ENCODE measurements at regions not wholly inside any gene's neighbourhood (a gene's known extent, or its start where the extent isn't known, plus 50 kb on each side); places are given as distances from the start of the nearest gene placed in this dataset.

DNA sequence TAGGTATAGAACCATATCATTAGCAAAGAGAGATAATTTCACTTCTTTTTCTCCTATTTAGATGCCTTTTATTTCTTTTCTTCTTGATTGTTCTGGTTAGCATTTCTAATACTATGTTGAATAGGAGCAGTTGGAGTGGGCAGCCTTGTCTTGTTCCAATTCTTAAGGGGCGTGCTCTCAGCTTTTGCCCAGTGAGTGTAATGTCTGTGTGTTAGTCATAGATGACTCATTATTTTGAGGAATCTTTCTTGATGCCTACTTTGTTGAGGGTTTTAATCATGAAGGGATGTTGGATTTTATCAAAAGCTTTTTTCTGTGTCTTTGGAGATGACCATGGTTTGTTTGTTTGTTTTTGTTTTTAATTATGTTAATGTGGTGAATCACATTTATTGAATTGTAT lies 1453.1 kb upstream of the SLC39A10 start:
- FAIRE-seq (no peak), DNase-seq (ENCODE audit: insufficient read length) (no peak)
- TF ChIP-seq TAF1 (IDR thresholded peaks at IDR 0.05; ENCODE audit: borderline replicate concordance, low read depth, low read length) = no peak
- TF ChIP-seq POLR2AphosphoS5 (IDR thresholded peaks at IDR 0.05; ENCODE audit: low read depth, low read length) = no peak
- TF ChIP-seq POLR2A (IDR thresholded peaks at IDR 0.05; ENCODE audit: low read depth, low read length) = no peak

DNA sequence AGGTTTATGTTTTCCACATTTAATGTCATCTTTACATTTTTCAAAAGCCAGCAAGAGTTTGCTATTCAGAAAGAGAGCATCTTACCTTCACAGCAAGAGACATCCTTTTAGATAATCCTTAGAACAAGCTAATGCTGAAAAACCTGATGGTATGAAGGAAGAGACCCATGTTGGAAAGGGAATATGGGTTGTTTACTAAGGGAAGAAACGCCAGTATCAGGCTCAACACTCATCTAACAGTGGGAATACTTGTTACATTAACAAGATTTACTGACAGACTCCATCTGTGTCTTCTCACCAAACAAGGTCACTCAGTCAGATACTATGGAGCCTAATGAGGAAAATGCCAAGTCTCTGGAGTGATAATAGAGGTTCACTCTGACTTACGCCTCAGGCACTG lies 1474.1 kb upstream of the SLC39A10 start:
- TF ChIP-seq POLR2AphosphoS5 (IDR thresholded peaks at IDR 0.05; ENCODE audit: low read depth, low read length) = no peak
- no peak for TF ChIP-seq POLR2A (IDR thresholded peaks at IDR 0.05; ENCODE audit: low read depth, low read length)
- no peak for TF ChIP-seq TAF1 (IDR thresholded peaks at IDR 0.05; ENCODE audit: borderline replicate concordance, low read depth, low read length)
- no peak for FAIRE-seq

DNA sequence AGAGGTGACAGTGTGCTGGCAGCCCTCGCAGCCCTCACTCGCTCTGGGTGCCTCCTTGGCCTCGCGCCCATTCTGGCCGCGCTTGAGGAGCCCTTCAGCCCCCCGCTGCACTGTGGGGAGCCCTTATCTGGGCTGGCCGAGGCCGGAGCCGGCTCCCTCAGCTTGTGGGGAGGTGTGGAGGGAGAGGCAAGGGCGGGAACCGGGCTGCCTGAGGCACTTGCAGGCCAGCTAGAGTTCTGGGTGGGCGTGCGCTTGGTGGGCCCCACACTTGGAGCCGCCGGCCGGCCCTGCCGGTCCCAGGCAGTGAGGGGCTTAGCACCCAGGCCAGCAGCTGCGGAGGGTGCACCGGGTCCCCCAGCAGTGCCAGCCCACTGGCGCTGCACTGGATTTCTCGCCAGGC lies 1480.9 kb upstream of the SLC39A10 start:
- TF ChIP-seq POLR2AphosphoS5 (IDR thresholded peaks at IDR 0.05; ENCODE audit: low read depth, low read length) = no peak
- no peak for TF ChIP-seq POLR2A (IDR thresholded peaks at IDR 0.05; ENCODE audit: low read depth, low read length)
- TF ChIP-seq TAF1 (IDR thresholded peaks at IDR 0.05; ENCODE audit: borderline replicate concordance, low read depth, low read length) = no peak
- no peak for FAIRE-seq
- no peak for DNase-seq (ENCODE audit: insufficient read length)

More for the DNA sequence above, 1474.1 kb upstream of the SLC39A10 start:
- DNase-seq (ENCODE audit: insufficient read length) = no peak

DNA sequence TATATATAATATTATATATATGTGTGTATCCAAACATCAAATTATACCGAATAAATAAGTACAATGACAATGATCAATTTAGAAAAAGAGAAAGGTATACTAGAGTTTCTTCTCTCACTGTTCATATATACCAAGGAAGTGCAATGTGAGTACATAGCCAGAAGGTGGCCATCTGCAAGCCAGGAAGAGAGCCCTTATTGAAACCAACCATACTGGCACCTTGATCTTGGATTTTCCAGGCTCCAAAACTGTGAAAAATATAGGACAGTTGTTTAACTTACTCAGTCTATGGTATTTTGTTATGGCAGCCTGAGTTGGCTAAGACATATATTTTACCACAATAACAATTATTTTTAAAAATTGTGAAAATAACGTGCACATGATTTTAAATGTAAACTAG lies 1490.2 kb upstream of the SLC39A10 start:
- no peak for DNase-seq (ENCODE audit: insufficient read length)
- TF ChIP-seq TAF1 (IDR thresholded peaks at IDR 0.05; ENCODE audit: borderline replicate concordance, low read depth, low read length) (no peak), POLR2AphosphoS5 (IDR thresholded peaks at IDR 0.05; ENCODE audit: low read depth, low read length) (no peak), POLR2A (IDR thresholded peaks at IDR 0.05; ENCODE audit: low read depth, low read length) (no peak)
- no peak for FAIRE-seq

DNA sequence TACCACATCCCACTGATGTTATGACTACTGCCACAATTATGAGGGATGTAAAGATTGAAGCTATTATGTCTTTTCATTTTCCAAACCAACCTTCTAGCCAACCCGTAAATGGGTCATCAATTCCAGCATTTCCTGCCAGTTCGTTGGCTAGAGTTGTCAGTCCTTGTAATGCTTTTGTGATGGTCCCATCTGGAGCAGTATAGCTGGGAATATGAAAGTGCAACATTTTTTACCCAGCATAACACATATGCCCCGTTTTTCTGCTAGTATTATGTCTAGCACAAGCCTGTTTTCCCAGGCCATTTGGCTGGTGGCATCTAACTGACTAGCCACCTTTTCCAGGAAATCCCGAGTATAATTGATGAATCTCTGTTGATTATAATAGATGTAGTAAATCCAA lies 1501.6 kb upstream of the SLC39A10 start:
- TF ChIP-seq POLR2AphosphoS5 (IDR thresholded peaks at IDR 0.05; ENCODE audit: low read depth, low read length) (no peak), TAF1 (IDR thresholded peaks at IDR 0.05; ENCODE audit: borderline replicate concordance, low read depth, low read length) (no peak), POLR2A (IDR thresholded peaks at IDR 0.05; ENCODE audit: low read depth, low read length) (no peak)
- DNase-seq (ENCODE audit: insufficient read length) (no peak), FAIRE-seq (no peak)

DNA sequence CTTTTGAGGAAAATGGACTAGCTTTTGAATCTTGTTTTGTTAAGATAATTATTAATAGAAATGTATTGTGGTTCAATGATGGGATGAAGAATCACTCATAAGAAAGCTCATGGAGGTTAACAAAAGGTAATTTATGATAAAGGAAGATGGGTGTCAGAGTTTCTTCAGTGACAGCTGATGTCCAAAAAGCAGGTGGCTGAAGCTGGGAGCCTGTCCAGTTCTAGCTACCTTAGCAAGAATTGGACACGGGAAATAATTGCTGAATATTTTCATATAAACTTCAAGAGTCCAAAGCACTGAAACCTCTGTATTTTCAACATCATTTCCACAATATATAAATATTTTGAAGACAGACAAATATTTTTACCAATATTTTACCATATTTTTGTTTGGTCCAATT lies 1505.8 kb upstream of the SLC39A10 start:
- FAIRE-seq (no peak), DNase-seq (ENCODE audit: insufficient read length) (no peak)
- no peak for TF ChIP-seq POLR2A (IDR thresholded peaks at IDR 0.05; ENCODE audit: low read depth, low read length)
- TF ChIP-seq POLR2AphosphoS5 (IDR thresholded peaks at IDR 0.05; ENCODE audit: low read depth, low read length) = no peak
- no peak for TF ChIP-seq TAF1 (IDR thresholded peaks at IDR 0.05; ENCODE audit: borderline replicate concordance, low read depth, low read length)

DNA sequence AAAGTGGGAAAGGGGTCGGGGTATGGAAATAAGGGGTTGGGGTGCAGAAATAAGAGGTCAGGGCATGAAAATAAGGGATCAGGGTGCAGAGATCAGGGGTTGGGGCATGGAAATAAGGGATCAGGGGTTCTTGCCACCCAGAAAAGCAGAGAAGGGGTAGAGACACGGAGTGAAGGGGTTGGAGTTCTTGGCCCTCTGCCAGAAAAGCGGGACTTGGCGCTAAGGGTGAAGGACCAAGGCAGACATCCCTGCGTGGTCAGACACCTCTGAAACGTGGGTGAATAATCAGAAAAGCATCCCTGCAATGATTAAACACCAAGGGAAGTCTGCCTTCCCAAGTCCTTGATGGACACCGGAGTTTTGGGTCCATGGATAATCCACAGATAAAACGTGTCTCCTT lies 1521.6 kb upstream of the SLC39A10 start:
- no peak for FAIRE-seq
- TF ChIP-seq TAF1 (IDR thresholded peaks at IDR 0.05; ENCODE audit: borderline replicate concordance, low read depth, low read length) (no peak), POLR2AphosphoS5 (IDR thresholded peaks at IDR 0.05; ENCODE audit: low read depth, low read length) (no peak), POLR2A (IDR thresholded peaks at IDR 0.05; ENCODE audit: low read depth, low read length) (no peak)
- DNase-seq (ENCODE audit: insufficient read length) = no peak

DNA sequence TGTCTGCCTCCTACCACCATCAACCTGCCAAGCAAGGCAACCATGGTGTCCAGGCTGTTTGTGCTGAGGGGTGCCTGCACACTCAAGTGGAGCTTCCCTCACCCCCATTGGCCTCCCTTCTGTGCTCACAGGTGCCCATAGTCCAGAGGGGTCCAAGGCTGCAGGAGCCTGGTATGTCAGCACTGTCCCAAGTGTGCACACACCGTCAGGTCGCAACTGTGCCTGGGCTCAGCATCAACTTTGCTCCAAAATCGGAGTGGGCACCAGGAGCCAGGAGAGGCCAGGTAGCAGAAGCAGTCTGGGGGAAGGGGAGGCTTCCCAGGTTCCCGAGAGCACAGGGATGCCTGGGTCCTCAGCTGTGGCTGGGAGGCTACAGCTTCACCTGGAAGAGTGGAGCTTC lies 1528.2 kb upstream of the SLC39A10 start:
- no peak for DNase-seq (ENCODE audit: insufficient read length)
- FAIRE-seq = no peak
- TF ChIP-seq POLR2A (IDR thresholded peaks at IDR 0.05; ENCODE audit: low read depth, low read length) (no peak), POLR2AphosphoS5 (IDR thresholded peaks at IDR 0.05; ENCODE audit: low read depth, low read length) (no peak), TAF1 (IDR thresholded peaks at IDR 0.05; ENCODE audit: borderline replicate concordance, low read depth, low read length) (no peak)

DNA sequence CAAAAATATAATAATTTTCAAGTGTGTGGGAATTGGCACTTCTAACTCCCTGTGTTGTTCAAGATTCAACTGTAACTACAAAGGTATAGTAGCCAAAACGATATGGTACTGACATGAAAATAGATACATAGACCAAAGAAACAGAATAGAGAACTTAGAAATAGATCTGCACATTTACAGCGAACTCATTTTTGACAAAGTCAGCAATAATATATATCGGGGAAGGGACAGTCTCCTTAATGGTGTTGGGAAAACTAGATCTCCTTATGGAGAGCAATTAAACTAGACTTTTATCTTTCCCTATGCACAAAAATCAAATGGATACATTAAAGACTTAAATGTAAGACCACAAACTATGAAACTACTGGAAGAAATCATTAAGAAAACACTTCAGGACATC lies 1530.6 kb upstream of the SLC39A10 start:
- DNase-seq (ENCODE audit: insufficient read length) (no peak), FAIRE-seq (no peak)
- TF ChIP-seq TAF1 (IDR thresholded peaks at IDR 0.05; ENCODE audit: borderline replicate concordance, low read depth, low read length) (no peak), POLR2AphosphoS5 (IDR thresholded peaks at IDR 0.05; ENCODE audit: low read depth, low read length) (no peak), POLR2A (IDR thresholded peaks at IDR 0.05; ENCODE audit: low read depth, low read length) (no peak)

DNA sequence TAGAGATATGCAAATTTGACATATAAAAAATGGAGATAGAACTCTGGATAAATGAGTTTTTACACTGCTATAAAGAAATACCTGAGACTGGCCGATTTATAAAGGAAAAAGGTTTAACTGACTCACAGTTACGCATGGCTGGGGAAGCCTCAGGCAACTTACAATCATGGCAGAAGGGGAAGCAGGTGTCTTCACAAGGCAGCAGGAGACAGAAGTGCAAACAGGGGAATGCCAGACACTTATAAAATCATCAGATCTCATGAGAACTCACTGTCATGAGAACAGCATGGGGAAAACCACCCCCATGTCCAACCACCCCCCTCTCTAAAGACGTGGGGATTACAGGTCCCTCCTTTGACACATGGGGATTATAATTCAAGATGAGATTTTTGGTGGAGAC lies 1540.2 kb upstream of the SLC39A10 start:
- no peak for DNase-seq (ENCODE audit: insufficient read length)
- no peak for FAIRE-seq
- TF ChIP-seq POLR2A (IDR thresholded peaks at IDR 0.05; ENCODE audit: low read depth, low read length) (no peak), TAF1 (IDR thresholded peaks at IDR 0.05; ENCODE audit: borderline replicate concordance, low read depth, low read length) (no peak), POLR2AphosphoS5 (IDR thresholded peaks at IDR 0.05; ENCODE audit: low read depth, low read length) (no peak)

DNA sequence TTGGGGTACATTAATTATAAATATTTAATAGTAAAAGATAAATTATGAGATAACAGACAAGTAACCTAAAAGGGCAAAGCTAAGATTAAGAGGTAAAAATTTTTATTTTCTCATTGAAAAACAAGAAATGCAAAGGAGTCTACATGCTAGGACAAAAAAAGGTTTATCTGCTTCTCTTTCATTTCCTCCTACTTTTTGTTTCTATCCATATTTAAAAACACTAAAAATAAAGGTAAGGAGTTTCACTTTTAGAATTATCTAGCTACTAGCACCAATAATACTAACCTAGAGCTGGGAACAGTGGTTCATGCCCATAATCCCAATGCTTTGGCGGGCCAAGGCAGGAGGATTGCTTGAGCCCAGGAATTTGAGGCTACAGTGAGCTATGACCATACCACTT lies 1551.7 kb upstream of the SLC39A10 start:
- no peak for FAIRE-seq
- no peak for DNase-seq (ENCODE audit: insufficient read length)
- TF ChIP-seq POLR2A (IDR thresholded peaks at IDR 0.05; ENCODE audit: low read depth, low read length) (no peak), TAF1 (IDR thresholded peaks at IDR 0.05; ENCODE audit: borderline replicate concordance, low read depth, low read length) (no peak), POLR2AphosphoS5 (IDR thresholded peaks at IDR 0.05; ENCODE audit: low read depth, low read length) (no peak)

DNA sequence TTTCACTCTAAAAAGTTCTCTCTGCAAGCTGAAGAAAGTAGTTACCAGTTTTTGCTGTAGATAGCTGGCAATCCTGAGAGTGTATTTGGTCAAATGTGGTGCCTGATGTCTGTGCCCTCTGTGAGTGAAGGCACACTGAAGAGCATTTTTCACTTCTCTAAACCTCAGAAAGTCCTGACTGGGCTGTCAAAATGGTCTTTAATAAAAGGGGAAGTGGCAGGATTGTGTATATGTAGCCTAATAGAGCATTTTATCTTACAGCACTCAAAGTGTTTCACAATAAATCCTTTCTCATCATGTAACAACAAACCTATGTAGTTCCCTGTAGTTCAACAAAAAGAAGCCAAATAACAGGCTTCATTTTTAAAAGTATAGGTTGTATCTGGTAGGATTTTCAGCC lies 1552.3 kb upstream of the SLC39A10 start:
- FAIRE-seq (peak; percentile 80), DNase-seq (ENCODE audit: insufficient read length) (peak; percentile 6)
- TF ChIP-seq POLR2AphosphoS5 (IDR thresholded peaks at IDR 0.05; ENCODE audit: low read depth, low read length) (no peak), POLR2A (IDR thresholded peaks at IDR 0.05; ENCODE audit: low read depth, low read length) (no peak), TAF1 (IDR thresholded peaks at IDR 0.05; ENCODE audit: borderline replicate concordance, low read depth, low read length) (no peak)

Measured in GM12892 (cell line).